ENCODE measurements at regions not wholly inside any gene's neighbourhood (a gene's known extent, or its start where the extent isn't known, plus 50 kb on each side); places are given as distances from the start of the nearest gene placed in this dataset.

DNA sequence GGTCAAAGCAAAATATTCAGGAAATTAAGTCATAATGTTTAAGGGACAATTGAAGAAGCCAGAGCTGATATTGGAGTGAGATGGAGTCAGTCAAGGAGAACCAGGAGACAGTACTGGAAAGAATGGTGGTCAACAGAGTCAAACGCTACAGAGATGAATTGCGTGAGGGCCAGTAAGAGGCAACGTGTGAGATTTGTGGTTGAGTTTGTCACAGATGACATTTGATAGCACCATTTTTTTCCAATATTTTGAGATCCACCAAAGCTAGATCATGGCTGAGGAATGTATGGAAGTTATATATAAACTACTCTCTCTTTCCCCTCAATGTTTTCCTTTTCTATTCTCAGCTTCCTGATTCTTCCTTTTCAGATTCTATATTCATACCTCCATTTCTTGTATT lies 375.1 kb upstream of the ROBO2 start (continued):
- TF ChIP-seq, protein P1, sequence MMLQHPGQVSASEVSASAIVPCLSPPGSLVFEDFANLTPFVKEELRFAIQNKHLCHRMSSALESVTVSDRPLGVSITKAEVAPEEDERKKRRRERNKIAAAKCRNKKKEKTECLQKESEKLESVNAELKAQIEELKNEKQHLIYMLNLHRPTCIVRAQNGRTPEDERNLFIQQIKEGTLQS (IDR thresholded peaks at IDR 0.05; ENCODE audit: insufficient read depth, low read depth, low read length) = no peak
- TF ChIP-seq CREB1 (IDR thresholded peaks at IDR 0.05) = no peak
- TF ChIP-seq YY1 (IDR thresholded peaks at IDR 0.05; ENCODE audit: low read depth, low read length) = no peak

Measured in H1 (cell line).